H9 (cell line): ENCODE measurements at regions not wholly inside any gene's neighbourhood (a gene's known extent, or its start where the extent isn't known, plus 50 kb on each side); places are given as distances from the start of the nearest gene placed in this dataset.
"Not testable (repeated sequence)": the region's sequence is repeated elsewhere in the genome, so short reads cannot be mapped to it uniquely, and the experiment has no call there.

Experiments used
- DNase-seq: peaks from one replicate; pipeline ENCODE4 v3.0.0-alpha.2; 2017
- H2AFZ ChIP-seq: one replicate; pipeline ENCODE4 v1.6.1; 2013; ENCODE audit warnings: mild to moderate bottlenecking, low read length, control low read depth, moderate library complexity
- H2AK5ac ChIP-seq: 2 replicates; pipeline ENCODE4 v1.6.1; 2013; ENCODE audit warnings: low read length, control low read depth, mixed read lengths; ENCODE audit not compliant: insufficient read length
- H2BK120ac ChIP-seq: one replicate; pipeline ENCODE4 v1.6.1; 2013; ENCODE audit warnings: low read depth, mild to moderate bottlenecking, low read length, control low read depth, inconsistent platforms; ENCODE audit not compliant: poor library complexity, severe bottlenecking
- H2BK12ac ChIP-seq: 2 replicates; pipeline ENCODE4 v1.6.1; 2013; ENCODE audit warnings: low read length, control low read depth, mixed read lengths, low read depth; ENCODE audit not compliant: insufficient read length
- H2BK15ac ChIP-seq: 2 replicates; pipeline ENCODE4 v1.6.1; 2013; ENCODE audit warnings: low read depth, low read length, control low read depth
- H2BK20ac ChIP-seq: one replicate; pipeline ENCODE4 v1.6.1; 2013; ENCODE audit warnings: low read depth, mild to moderate bottlenecking, low read length, control low read depth, inconsistent platforms; ENCODE audit not compliant: poor library complexity, severe bottlenecking
- H2BK5ac ChIP-seq: 2 replicates; pipeline ENCODE4 v1.6.1; 2013; ENCODE audit warnings: low read length, control low read depth, mixed read lengths; ENCODE audit not compliant: insufficient read length
- H3K14ac ChIP-seq: 2 replicates; pipeline ENCODE4 v1.6.1; 2013; ENCODE audit warnings: low read length, control low read depth; ENCODE audit not compliant: insufficient read depth
- H3K18ac ChIP-seq: 2 replicates; pipeline ENCODE4 v1.6.1; 2013; ENCODE audit warnings: low read depth, mild to moderate bottlenecking, mixed read lengths, low read length, control low read depth; ENCODE audit not compliant: insufficient read length
- H3K23ac ChIP-seq: 2 replicates; pipeline ENCODE4 v1.6.1; 2013; ENCODE audit warnings: low read length, control low read depth, mixed read lengths, low read depth; ENCODE audit not compliant: insufficient read length
- H3K23me2 ChIP-seq: 2 replicates; pipeline ENCODE4 v1.6.1; 2013; ENCODE audit warnings: low read depth, mild to moderate bottlenecking, mixed read lengths, low read length, control low read depth; ENCODE audit not compliant: insufficient read length, poor library complexity, severe bottlenecking
- H3K27ac ChIP-seq: 2 replicates; pipeline ENCODE4 v1.5.1; 2013; ENCODE audit warnings: low read length, control low read depth, mixed read lengths, low read depth; ENCODE audit not compliant: insufficient read length
- H3K27me3 ChIP-seq: 2 replicates; pipeline ENCODE4 v1.6.1; 2013; ENCODE audit warnings: low read length, control low read depth, inconsistent platforms; ENCODE audit not compliant: insufficient read depth
- H3K4ac ChIP-seq: 2 replicates; pipeline ENCODE4 v1.6.1; 2013; ENCODE audit warnings: low read depth, mild to moderate bottlenecking, control low read depth, inconsistent platforms, low read length, moderate library complexity
- H3K4me1 ChIP-seq: 2 replicates; pipeline ENCODE4 v1.6.1; 2013; ENCODE audit warnings: low read length, control low read depth, inconsistent platforms; ENCODE audit not compliant: insufficient read depth
- H3K4me2 ChIP-seq: 2 replicates; pipeline ENCODE4 v1.6.1; 2013; ENCODE audit warnings: low read length, control low read depth, mixed read lengths; ENCODE audit not compliant: insufficient read length, insufficient read depth
- H3K56ac ChIP-seq: 2 replicates; pipeline ENCODE4 v1.6.1; 2013; ENCODE audit warnings: low read depth, mild to moderate bottlenecking, mixed read lengths, low read length, control low read depth; ENCODE audit not compliant: insufficient read length
- H3K79me1 ChIP-seq: 2 replicates; pipeline ENCODE4 v1.6.1; 2013; ENCODE audit warnings: low read depth, mild to moderate bottlenecking, moderate library complexity, low read length, control low read depth, inconsistent platforms; ENCODE audit not compliant: insufficient read depth, poor library complexity, severe bottlenecking
- H3K79me2 ChIP-seq: 2 replicates; pipeline ENCODE4 v1.6.1; 2013; ENCODE audit warnings: low read length, control low read depth, inconsistent platforms; ENCODE audit not compliant: insufficient read depth
- H3K9ac ChIP-seq: 2 replicates; pipeline ENCODE4 v1.6.1; 2013; ENCODE audit warnings: low read length, control low read depth, mixed read lengths; ENCODE audit not compliant: insufficient read length; ENCODE audit errors: extremely low read depth
- H3K9me3 ChIP-seq: one replicate; pipeline ENCODE4 v1.6.1; 2013; ENCODE audit warnings: low read depth, low read length, inconsistent platforms; ENCODE audit not compliant: control insufficient read depth
- H3T11ph ChIP-seq: one replicate; pipeline ENCODE4 v1.6.1; 2013; ENCODE audit warnings: mild to moderate bottlenecking, low read length, control low read depth, inconsistent platforms
- H4K20me1 ChIP-seq: one replicate; pipeline ENCODE4 v1.6.1; 2013; ENCODE audit not compliant: control insufficient read depth, insufficient read length, insufficient read depth
- H4K5ac ChIP-seq: 2 replicates; pipeline ENCODE4 v1.6.1; 2013; ENCODE audit warnings: low read depth, mild to moderate bottlenecking, mixed read lengths, low read length, control low read depth; ENCODE audit not compliant: insufficient read length
- H4K8ac ChIP-seq: replicated peaks from 2 replicates; pipeline ENCODE4 v1.6.1; 2013; ENCODE audit warnings: low read length, control low read depth, mixed read lengths, low read depth; ENCODE audit not compliant: insufficient read length
- H4K91ac ChIP-seq: 2 replicates; pipeline ENCODE4 v1.6.1; 2013; ENCODE audit warnings: low read depth, mild to moderate bottlenecking, moderate library complexity, mixed read lengths, low read length, control low read depth; ENCODE audit not compliant: insufficient read length
- H3K27ac Mint-ChIP-seq, 3 experiments: 2 replicates in 2 of 3; 3 replicates in 1 of 3; pipeline ENCODE4 v1.8.0; 2020 to 2021; ENCODE audit warnings: mixed read lengths in 3 of 3, mild to moderate bottlenecking in 1 of 3, moderate library complexity in 1 of 3
- H3K27me3 Mint-ChIP-seq: 2 replicates; pipeline ENCODE4 v1.8.0; 2021; ENCODE audit warnings: low read depth, mild to moderate bottlenecking, moderate library complexity, mixed read lengths
- H3K36me3 Mint-ChIP-seq, 3 experiments: 2 replicates in 2 of 3; 3 replicates in 1 of 3; pipeline ENCODE4 v1.8.0; 2020 to 2021; ENCODE audit warnings: low read depth in 3 of 3, mixed read lengths in 3 of 3; ENCODE audit not compliant: insufficient read depth in 1 of 3
- H3K4me1 Mint-ChIP-seq, 2 experiments: 2 replicates each; pipeline ENCODE4 v1.8.0; 2020; ENCODE audit warnings: mixed read lengths in 2 of 2
- H3K4me3 Mint-ChIP-seq, 2 experiments: 2 replicates in 1 of 2; 3 replicates in 1 of 2; pipeline ENCODE4 v1.8.0; 2020 to 2021; ENCODE audit warnings: mild to moderate bottlenecking in 2 of 2, mixed read lengths in 2 of 2, moderate library complexity in 1 of 2
- H3K9me3 Mint-ChIP-seq, 2 experiments: 2 replicates in 1 of 2; 3 replicates in 1 of 2; pipeline ENCODE4 v1.8.0; 2020; ENCODE audit warnings: mild to moderate bottlenecking in 2 of 2, mixed read lengths in 2 of 2, moderate library complexity in 1 of 2
- WGBS: extraction: QIAGEN DNeasy Blood & Tissue Kit; methylation state at CpG from one replicate; pipeline ENCODE4 v1.1.7; 2013; ENCODE audit warnings: missing lambda C conversion rate, low lambda C conversion rate, mixed read lengths; ENCODE audit not compliant: insufficient read length; ENCODE audit errors: extremely low coverage; 5-methylcytosine and 5-hydroxymethylcytosine counted together

DNA sequence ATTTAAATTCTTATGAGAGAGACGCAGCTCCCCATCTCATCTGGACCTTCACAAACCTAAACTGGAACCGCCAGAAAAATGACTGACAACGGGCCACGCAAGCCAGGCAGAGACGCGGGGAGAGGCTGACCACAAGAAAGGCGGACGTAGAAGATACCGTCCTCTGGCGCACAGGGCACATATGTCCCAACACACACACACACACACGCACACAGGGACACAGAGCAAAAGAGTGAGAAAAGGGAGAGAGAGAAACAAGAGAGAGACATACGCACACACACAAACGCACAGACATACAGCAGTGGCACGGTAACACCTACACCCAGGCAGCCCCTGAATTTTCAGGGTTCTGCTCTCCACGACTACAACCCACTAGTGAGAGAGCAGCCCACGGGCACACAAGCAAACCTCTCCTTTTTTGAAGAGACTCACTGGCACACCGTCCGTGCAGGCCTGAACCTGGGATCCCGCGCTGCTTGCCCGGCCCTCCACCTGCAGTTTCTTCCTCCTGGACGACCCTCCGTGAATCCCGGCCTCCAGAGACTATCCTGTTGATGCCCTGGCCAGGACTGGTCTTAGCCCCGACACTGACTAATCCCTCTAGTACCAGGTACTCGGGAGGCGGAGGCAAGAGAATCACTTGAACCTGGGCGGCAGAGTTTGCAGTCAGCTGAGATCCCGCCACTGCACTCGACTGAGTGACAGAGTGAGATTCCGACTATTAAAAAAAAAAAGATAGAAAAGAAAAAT lies 156.5 kb upstream of the ZNF337 start:
- H3K18ac ChIP-seq, H3K9me3 ChIP-seq, H2AFZ ChIP-seq, H3K14ac ChIP-seq, H3K4me1 ChIP-seq, H2BK12ac ChIP-seq, H2BK120ac ChIP-seq, H2AK5ac ChIP-seq, H2BK20ac ChIP-seq, H3K79me2 ChIP-seq, H2BK15ac ChIP-seq, H3K27ac ChIP-seq, H3K56ac ChIP-seq, H4K91ac ChIP-seq, H3T11ph ChIP-seq, H3K4me3 Mint-ChIP-seq, H3K4ac ChIP-seq, H2BK5ac ChIP-seq, H4K20me1 ChIP-seq, H3K79me1 ChIP-seq, H4K8ac ChIP-seq, H3K23me2 ChIP-seq, H3K9ac ChIP-seq, DNase-seq, H3K23ac ChIP-seq, H4K5ac ChIP-seq, H3K27me3 ChIP-seq, H3K4me2 ChIP-seq: not testable (repeated sequence)
- H3K27ac Mint-ChIP-seq, result 0 out of 7 replicates have a peak overlapping the region, but pooled peaks of 1 of the 3 experiments have one; percentile 71
- peaks cover 33% of the 10 kb centered on the region for H3K27me3 Mint-ChIP-seq
- peaks cover 0 to 17% (median 2%) of the 10 kb centered on the region in 3 experiments; a peak in 5 of 7 replicates for H3K36me3 Mint-ChIP-seq
- peaks cover 17 to 18% of the 10 kb centered on the region in 2 experiments for H3K4me1 Mint-ChIP-seq
- WGBS, result no CpG with 5 or more reads among the region's 31 CpGs
- peaks cover 9 to 14% of the 10 kb centered on the region in 2 experiments for H3K9me3 Mint-ChIP-seq

DNA sequence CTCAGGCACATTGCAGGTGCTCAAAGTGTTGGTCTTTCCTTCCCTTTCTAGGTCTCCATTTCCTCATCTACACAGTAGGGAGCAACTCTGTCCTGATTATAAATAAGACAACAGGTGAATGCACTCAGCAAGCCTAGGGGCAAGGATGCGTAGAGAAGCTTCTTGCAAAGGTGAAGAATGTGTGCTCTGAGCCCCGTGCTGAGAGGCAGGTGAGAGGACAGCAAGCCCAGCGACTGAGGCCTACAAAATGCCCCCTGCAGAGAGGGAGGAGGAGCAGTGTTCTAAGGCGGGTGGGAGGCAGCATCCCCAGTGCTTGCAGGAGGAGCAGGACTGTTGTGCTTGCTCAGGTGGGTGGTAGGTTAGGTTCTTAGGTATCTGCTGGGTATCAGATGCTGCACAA lies 153.5 kb upstream of the ZNF337 start:
- not testable (repeated sequence) for DNase-seq, H4K20me1 ChIP-seq, H3T11ph ChIP-seq, H3K9ac ChIP-seq, H3K23ac ChIP-seq, H3K27ac ChIP-seq, H2BK12ac ChIP-seq, H3K79me1 ChIP-seq, H3K4ac ChIP-seq, H2AFZ ChIP-seq, H2AK5ac ChIP-seq, H3K14ac ChIP-seq, H4K8ac ChIP-seq, H2BK5ac ChIP-seq, H2BK15ac ChIP-seq, H3K4me1 ChIP-seq, H3K4me3 Mint-ChIP-seq, H2BK120ac ChIP-seq, H3K56ac ChIP-seq, H3K18ac ChIP-seq, H3K79me2 ChIP-seq, H3K27me3 ChIP-seq, H3K27me3 Mint-ChIP-seq, H4K5ac ChIP-seq, H3K23me2 ChIP-seq, H3K9me3 ChIP-seq, H2BK20ac ChIP-seq, H4K91ac ChIP-seq, H3K4me2 ChIP-seq
- Mint-ChIP-seq H3K9me3 (peaks cover 9 to 14% of the 10 kb centered on the region in 2 experiments), H3K4me1 (peaks cover 13 to 21% of the 10 kb centered on the region in 2 experiments), H3K36me3 (peaks cover 0 to 17% (median 2%) of the 10 kb centered on the region in 3 experiments; a peak in 5 of 7 replicates), H3K27ac (peak overlapping the region in 1 of 3 experiments; percentile 73; a peak in 1 of 7 replicates)
- WGBS, result no CpG with 5 or more reads among the region's 4 CpGs
